Fibroblast of lung (primary cell): ENCODE measurements at regions not wholly inside any gene's neighbourhood (a gene's known extent, or its start where the extent isn't known, plus 50 kb on each side); places are given as distances from the start of the nearest gene placed in this dataset.

ENCODE experiments used
- DNase-seq, 2 donors: peaks; one replicate each; pipeline versions ENCODE4 v3.0.0 to v3.0.0-alpha.2; 2010; ENCODE audit warnings: low read depth in 2 of 2
- H2AFZ ChIP-seq: 2 replicates; pipeline ENCODE4 v1.5.1; 2012; ENCODE audit warnings: low read length, control low read depth, inconsistent platforms
- H3K27ac ChIP-seq: 2 replicates; pipeline ENCODE4 v1.5.1; 2011; ENCODE audit warnings: low read length, control low read depth; ENCODE audit not compliant: insufficient read depth
- H3K27me3 ChIP-seq: 2 replicates; pipeline ENCODE4 v1.5.1; 2011; ENCODE audit warnings: mild to moderate bottlenecking, low read length; ENCODE audit not compliant: control insufficient read depth, insufficient read depth
- H3K36me3 ChIP-seq: 2 replicates; pipeline ENCODE4 v1.5.1; 2011; ENCODE audit warnings: low read length; ENCODE audit not compliant: control insufficient read depth, insufficient read depth
- H3K4me1 ChIP-seq: 2 replicates; pipeline ENCODE4 v1.5.1; 2011; ENCODE audit warnings: low read length; ENCODE audit not compliant: control insufficient read depth, insufficient read depth; ENCODE audit errors: extremely low read depth
- H3K4me2 ChIP-seq: 2 replicates; pipeline ENCODE4 v1.5.1; 2011; ENCODE audit warnings: low read length, control low read depth; ENCODE audit not compliant: insufficient read depth; ENCODE audit errors: extremely low read depth
- H3K4me3 ChIP-seq, 4 experiments: fragments of 200-600 bp in 1 of 4; sonication (generic) in 1 of 4; replicated peaks in 1 of 4; 2 replicates each; pipeline ENCODE4 v1.5.1; 2011 to 2016; ENCODE audit warnings: low read length in 4 of 4, low read depth in 3 of 4, mild to moderate bottlenecking in 3 of 4, control low read depth in 2 of 4, inconsistent platforms in 1 of 4, mixed read lengths in 1 of 4; ENCODE audit not compliant: insufficient read depth in 1 of 4; ENCODE audit errors: control extremely low read depth in 1 of 4
- H3K79me2 ChIP-seq: 2 replicates; pipeline ENCODE4 v1.5.1; 2012; ENCODE audit warnings: mild to moderate bottlenecking, low read length, inconsistent platforms; ENCODE audit not compliant: control insufficient read depth, insufficient read depth
- H3K9ac ChIP-seq: 2 replicates; pipeline ENCODE4 v1.5.1; 2011; ENCODE audit warnings: mild to moderate bottlenecking, low read length, control low read depth; ENCODE audit not compliant: insufficient read depth
- H3K9me3 ChIP-seq: 2 replicates; pipeline ENCODE4 v1.5.1; 2012; ENCODE audit warnings: low read depth, low read length; ENCODE audit not compliant: control insufficient read depth, insufficient read depth
- H4K20me1 ChIP-seq: 2 replicates; pipeline ENCODE4 v1.5.1; 2011; ENCODE audit warnings: low read length; ENCODE audit not compliant: control insufficient read depth, insufficient read depth; ENCODE audit errors: extremely low read depth
- CTCF ChIP-seq, 2 donors: IDR thresholded peaks in 1 of 2; conservative IDR thresholded peaks in 1 of 2; 1 replicate in 1 of 2; 2 replicates in 1 of 2; pipeline ENCODE4 v1.5.1; 2011 to 2012; ENCODE audit warnings: low read length in 2 of 2, control low read depth in 1 of 2, inconsistent platforms in 1 of 2, low read depth in 1 of 2, mild to moderate bottlenecking in 1 of 2
- EZH2 ChIP-seq: IDR thresholded peaks from 2 replicates; pipeline ENCODE4 v1.5.1; 2012; ENCODE audit warnings: low read length, control low read depth, mild to moderate bottlenecking; ENCODE audit errors: missing control alignments

DNA sequence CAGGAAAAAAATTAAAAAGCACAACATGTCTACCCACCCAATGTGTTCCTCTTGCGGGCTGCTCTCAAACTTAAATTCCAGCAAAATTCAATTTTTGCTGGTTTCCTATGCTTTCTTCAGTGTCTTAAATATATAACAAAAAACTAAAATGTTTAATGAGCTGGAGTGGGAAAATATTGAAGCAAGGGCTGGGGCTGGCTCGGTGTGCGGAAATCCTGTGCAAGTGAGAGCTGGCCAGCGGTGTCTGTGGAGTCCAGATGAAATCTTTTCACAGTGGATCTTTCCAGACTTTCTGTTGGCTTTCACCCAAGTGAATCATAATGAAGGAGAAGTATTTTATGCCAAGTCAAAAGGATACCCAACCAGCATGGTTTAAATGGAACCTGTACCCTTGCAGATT lies 1733.6 kb downstream of the TP53TG3F start:
- H3K4me1 ChIP-seq = no peaks in the 10 kb centered on the region
- no peaks in the 10 kb centered on the region for H3K9me3 ChIP-seq
- no peak overlapping the region for H3K4me2 ChIP-seq
- no peaks in the 10 kb centered on the region for H3K79me2 ChIP-seq
- H3K4me3 ChIP-seq = no peak overlapping the region
- no peak overlapping the region for H2AFZ ChIP-seq
- H3K36me3 ChIP-seq = no peaks in the 10 kb centered on the region
- no peaks in the 10 kb centered on the region for H4K20me1 ChIP-seq
- no peak for DNase-seq
- H3K27ac ChIP-seq = no peak overlapping the region
- no peaks in the 10 kb centered on the region for H3K27me3 ChIP-seq
- TF ChIP-seq CTCF (conservative IDR thresholded peaks at IDR 0.05 in 1 of 2, IDR thresholded peaks at IDR 0.05 in 1 of 2; ENCODE audit: low read depth in 1 of 2, low read length in 2 of 2) (no peak), EZH2 (no peak)
- H3K9ac ChIP-seq = no peak overlapping the region

DNA sequence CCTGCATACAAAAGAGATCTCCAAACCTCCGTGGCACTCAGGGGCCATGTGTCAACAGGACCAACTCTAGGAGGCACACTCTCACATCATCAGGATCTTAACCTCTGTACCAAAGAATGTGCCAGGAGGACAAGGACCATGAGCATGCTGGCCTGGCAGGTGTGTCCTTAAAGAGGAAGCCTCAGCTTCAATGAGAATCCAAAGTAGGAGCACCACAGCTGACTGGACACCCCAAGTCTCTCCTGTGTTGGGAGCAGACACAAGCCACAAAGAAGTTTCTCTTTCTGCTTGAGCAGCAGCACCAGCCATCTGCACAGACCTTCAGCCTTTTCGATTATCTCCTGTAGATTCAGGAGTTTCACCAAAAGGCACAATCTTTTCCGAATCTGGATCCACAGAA lies 1734.5 kb downstream of the TP53TG3F start:
- no peak overlapping the region for H2AFZ ChIP-seq
- no peaks in the 10 kb centered on the region for H3K79me2 ChIP-seq
- TF ChIP-seq EZH2 = no peak
- no peak for TF ChIP-seq CTCF (conservative IDR thresholded peaks at IDR 0.05 in 1 of 2, IDR thresholded peaks at IDR 0.05 in 1 of 2; ENCODE audit: low read depth in 1 of 2, low read length in 2 of 2)

DNA sequence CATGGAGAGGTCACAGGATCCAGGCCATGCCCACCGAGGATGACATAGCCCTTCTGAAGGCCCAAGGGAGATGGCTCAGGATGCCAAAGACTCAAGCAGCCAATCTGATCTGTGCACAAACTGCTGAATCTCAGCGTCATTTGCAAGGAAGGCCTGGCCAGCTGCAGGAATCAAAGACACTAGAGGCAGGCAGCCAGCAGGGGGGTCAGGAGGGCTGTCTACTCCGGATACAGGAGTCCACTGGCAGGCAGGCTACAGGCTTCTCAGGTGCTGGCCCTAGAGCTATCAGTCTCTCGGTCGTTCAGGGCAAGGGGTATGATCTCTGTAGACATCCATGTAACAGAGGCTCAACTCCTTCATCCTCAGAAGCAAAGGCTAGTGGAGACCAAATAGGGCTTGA lies 1735.3 kb downstream of the TP53TG3F start:
- Histone ChIP-seq H3K4me2 (no peak overlapping the region), H2AFZ (no peak overlapping the region), H3K27ac (no peak overlapping the region), H3K79me2 (no peaks in the 10 kb centered on the region), H3K9me3 (no peaks in the 10 kb centered on the region), H3K27me3 (no peaks in the 10 kb centered on the region), H3K36me3 (no peaks in the 10 kb centered on the region), H3K4me1 (no peaks in the 10 kb centered on the region), H4K20me1 (no peaks in the 10 kb centered on the region), H3K4me3 (no peak overlapping the region), H3K9ac (no peak overlapping the region)
- no peak for DNase-seq
- no peak for TF ChIP-seq EZH2
- no peak for TF ChIP-seq CTCF (conservative IDR thresholded peaks at IDR 0.05 in 1 of 2, IDR thresholded peaks at IDR 0.05 in 1 of 2; ENCODE audit: low read depth in 1 of 2, low read length in 2 of 2)

More for the DNA sequence above, 1734.5 kb downstream of the TP53TG3F start:
- no peak overlapping the region for H3K27ac ChIP-seq
- no peak overlapping the region for H3K4me2 ChIP-seq
- no peak overlapping the region for H3K9ac ChIP-seq
- no peaks in the 10 kb centered on the region for H3K9me3 ChIP-seq
- H4K20me1 ChIP-seq = no peaks in the 10 kb centered on the region
- no peaks in the 10 kb centered on the region for H3K4me1 ChIP-seq
- no peaks in the 10 kb centered on the region for H3K36me3 ChIP-seq
- H3K4me3 ChIP-seq = no peak overlapping the region
- no peaks in the 10 kb centered on the region for H3K27me3 ChIP-seq
- DNase-seq = no peak
